ENCODE measurements at regions not wholly inside any gene's neighbourhood (a gene's known extent, or its start where the extent isn't known, plus 50 kb on each side); places are given as distances from the start of the nearest gene placed in this dataset.

GRCh38 chr13:42497798-42498197, 76.2 kb upstream of the TNFSF11 start:
- intact Hi-C loops (cut with micrococcal nuclease) = no loop called here
- Histone ChIP-seq H4K20me1 (ENCODE audit: insufficient read depth) (no peaks in the 10 kb centered on the region), H3K4me2 (ENCODE audit: low read length) (no peak overlapping the region), H2AFZ (ENCODE audit: low read depth, low read length, poor library complexity, severe bottlenecking) (no peak overlapping the region), H3K36me3 (ENCODE audit: control insufficient read depth in 1 of 2, insufficient read depth in 2 of 2, low read length in 2 of 2) (no peaks in the 10 kb centered on the region), H3K9me2 (ENCODE audit: insufficient read depth) (no peaks in the 10 kb centered on the region), H3K27me3 (ENCODE audit: insufficient read depth, low read length) (no peaks in the 10 kb centered on the region), H3K79me2 (ENCODE audit: insufficient read depth, low read length) (no peaks in the 10 kb centered on the region), H3K9ac (ENCODE audit: low read length) (no peak overlapping the region), H3K4me1 (ENCODE audit: control insufficient read depth in 1 of 2, insufficient read depth in 2 of 2, low read length in 2 of 2) (no peaks in the 10 kb centered on the region), H3K9me3 (ENCODE audit: control insufficient read depth in 1 of 2, insufficient read depth in 1 of 2, low read depth in 1 of 2, low read length in 2 of 2) (no peaks in the 10 kb centered on the region), H3K27ac (ENCODE audit: low read depth, low read length) (no peak overlapping the region), H3K4me3 (replicated peaks in 1 of 2; ENCODE audit: low read depth in 1 of 2, low read length in 2 of 2) (no peak overlapping the region)
- TF ChIP-seq, protein P1, sequence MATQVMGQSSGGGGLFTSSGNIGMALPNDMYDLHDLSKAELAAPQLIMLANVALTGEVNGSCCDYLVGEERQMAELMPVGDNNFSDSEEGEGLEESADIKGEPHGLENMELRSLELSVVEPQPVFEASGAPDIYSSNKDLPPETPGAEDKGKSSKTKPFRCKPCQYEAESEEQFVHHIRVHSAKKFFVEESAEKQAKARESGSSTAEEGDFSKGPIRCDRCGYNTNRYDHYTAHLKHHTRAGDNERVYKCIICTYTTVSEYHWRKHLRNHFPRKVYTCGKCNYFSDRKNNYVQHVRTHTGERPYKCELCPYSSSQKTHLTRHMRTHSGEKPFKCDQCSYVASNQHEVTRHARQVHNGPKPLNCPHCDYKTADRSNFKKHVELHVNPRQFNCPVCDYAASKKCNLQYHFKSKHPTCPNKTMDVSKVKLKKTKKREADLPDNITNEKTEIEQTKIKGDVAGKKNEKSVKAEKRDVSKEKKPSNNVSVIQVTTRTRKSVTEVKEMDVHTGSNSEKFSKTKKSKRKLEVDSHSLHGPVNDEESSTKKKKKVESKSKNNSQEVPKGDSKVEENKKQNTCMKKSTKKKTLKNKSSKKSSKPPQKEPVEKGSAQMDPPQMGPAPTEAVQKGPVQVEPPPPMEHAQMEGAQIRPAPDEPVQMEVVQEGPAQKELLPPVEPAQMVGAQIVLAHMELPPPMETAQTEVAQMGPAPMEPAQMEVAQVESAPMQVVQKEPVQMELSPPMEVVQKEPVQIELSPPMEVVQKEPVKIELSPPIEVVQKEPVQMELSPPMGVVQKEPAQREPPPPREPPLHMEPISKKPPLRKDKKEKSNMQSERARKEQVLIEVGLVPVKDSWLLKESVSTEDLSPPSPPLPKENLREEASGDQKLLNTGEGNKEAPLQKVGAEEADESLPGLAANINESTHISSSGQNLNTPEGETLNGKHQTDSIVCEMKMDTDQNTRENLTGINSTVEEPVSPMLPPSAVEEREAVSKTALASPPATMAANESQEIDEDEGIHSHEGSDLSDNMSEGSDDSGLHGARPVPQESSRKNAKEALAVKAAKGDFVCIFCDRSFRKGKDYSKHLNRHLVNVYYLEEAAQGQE (IDR thresholded peaks at IDR 0.05; ENCODE audit: low read depth) = no peak
- no peak for TF ChIP-seq RAD21 (IDR thresholded peaks at IDR 0.05; ENCODE audit: low read depth)
- no peak for TF ChIP-seq POLR2A (IDR thresholded peaks at IDR 0.05; ENCODE audit: borderline replicate concordance, extremely low read depth, insufficient read depth, insufficient read length)
- TF ChIP-seq ZNF274 (IDR thresholded peaks at IDR 0.05; ENCODE audit: low read depth, low read length) = no peak
- ATAC-seq (no peak), DNase-seq (ENCODE audit: low read depth, low spot score) (no peak)
- ChIA-PET CTCF (no interaction called here), RAD21 (ENCODE audit: low non-redundant PET in 1 of 2, low total read pairs in 2 of 2, uncharacterized antibody in 2 of 2, unreplicated experiment in 2 of 2) (no interaction called here), POLR2A (no interaction called here)
- no TSS peak for BruUV-seq (replicated peaks)

GRCh38 chr13:42498521-42498920, 75.4 kb upstream of the TNFSF11 start:
- no peaks in the 10 kb centered on the region for H3K9me3 ChIP-seq (ENCODE audit: control insufficient read depth in 1 of 2, insufficient read depth in 1 of 2, low read depth in 1 of 2, low read length in 2 of 2)
- RAD21 ChIA-PET (ENCODE audit: low non-redundant PET in 1 of 2, low total read pairs in 2 of 2, uncharacterized antibody in 2 of 2, unreplicated experiment in 2 of 2) = no interaction called here
- CTCF ChIA-PET = no interaction called here
- H3K36me3 ChIP-seq (ENCODE audit: control insufficient read depth in 1 of 2, insufficient read depth in 2 of 2, low read length in 2 of 2) = no peaks in the 10 kb centered on the region
- ATAC-seq = no peak
- no peaks in the 10 kb centered on the region for H4K20me1 ChIP-seq (ENCODE audit: insufficient read depth)
- no peak overlapping the region for H2AFZ ChIP-seq (ENCODE audit: low read depth, low read length, poor library complexity, severe bottlenecking)
- H3K4me2 ChIP-seq (ENCODE audit: low read length) = no peak overlapping the region
- no peaks in the 10 kb centered on the region for H3K9me2 ChIP-seq (ENCODE audit: insufficient read depth)
- no peak for DNase-seq (ENCODE audit: low read depth, low spot score)
- H3K27ac ChIP-seq (ENCODE audit: low read depth, low read length) = no peak overlapping the region
- H3K4me3 ChIP-seq (replicated peaks in 1 of 2; ENCODE audit: low read depth in 1 of 2, low read length in 2 of 2) = no peak overlapping the region
- H3K27me3 ChIP-seq (ENCODE audit: insufficient read depth, low read length) = no peaks in the 10 kb centered on the region
- POLR2A ChIA-PET = no interaction called here
- intact Hi-C loops (cut with micrococcal nuclease) = no loop called here
- H3K9ac ChIP-seq (ENCODE audit: low read length) = no peak overlapping the region
- TF ChIP-seq, protein P2, sequence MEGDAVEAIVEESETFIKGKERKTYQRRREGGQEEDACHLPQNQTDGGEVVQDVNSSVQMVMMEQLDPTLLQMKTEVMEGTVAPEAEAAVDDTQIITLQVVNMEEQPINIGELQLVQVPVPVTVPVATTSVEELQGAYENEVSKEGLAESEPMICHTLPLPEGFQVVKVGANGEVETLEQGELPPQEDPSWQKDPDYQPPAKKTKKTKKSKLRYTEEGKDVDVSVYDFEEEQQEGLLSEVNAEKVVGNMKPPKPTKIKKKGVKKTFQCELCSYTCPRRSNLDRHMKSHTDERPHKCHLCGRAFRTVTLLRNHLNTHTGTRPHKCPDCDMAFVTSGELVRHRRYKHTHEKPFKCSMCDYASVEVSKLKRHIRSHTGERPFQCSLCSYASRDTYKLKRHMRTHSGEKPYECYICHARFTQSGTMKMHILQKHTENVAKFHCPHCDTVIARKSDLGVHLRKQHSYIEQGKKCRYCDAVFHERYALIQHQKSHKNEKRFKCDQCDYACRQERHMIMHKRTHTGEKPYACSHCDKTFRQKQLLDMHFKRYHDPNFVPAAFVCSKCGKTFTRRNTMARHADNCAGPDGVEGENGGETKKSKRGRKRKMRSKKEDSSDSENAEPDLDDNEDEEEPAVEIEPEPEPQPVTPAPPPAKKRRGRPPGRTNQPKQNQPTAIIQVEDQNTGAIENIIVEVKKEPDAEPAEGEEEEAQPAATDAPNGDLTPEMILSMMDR (IDR thresholded peaks at IDR 0.05 in 2 of 3, conservative IDR thresholded peaks at IDR 0.05 in 1 of 3; ENCODE audit: borderline replicate concordance in 1 of 3, insufficient read depth in 1 of 3, low read depth in 2 of 3, low read length in 2 of 3) = peak in 2 of 3 experiments; percentile 31 to 41; a peak in 4 of 6 replicates
- no peak for TF ChIP-seq YY1 (IDR thresholded peaks at IDR 0.05; ENCODE audit: extremely low read depth, insufficient replicate concordance, low read depth, low read length)
- BruUV-seq (replicated peaks) = no TSS peak
- no peaks in the 10 kb centered on the region for H3K79me2 ChIP-seq (ENCODE audit: insufficient read depth, low read length)
- no peaks in the 10 kb centered on the region for H3K4me1 ChIP-seq (ENCODE audit: control insufficient read depth in 1 of 2, insufficient read depth in 2 of 2, low read length in 2 of 2)

All from HCT116 (cell line).